ENCODE measurements at regions not wholly inside any gene's neighbourhood (a gene's known extent, or its start where the extent isn't known, plus 50 kb on each side); places are given as distances from the start of the nearest gene placed in this dataset.
"Not testable (repeated sequence)": the region's sequence is repeated elsewhere in the genome, so short reads cannot be mapped to it uniquely, and the experiment has no call there.

DNA sequence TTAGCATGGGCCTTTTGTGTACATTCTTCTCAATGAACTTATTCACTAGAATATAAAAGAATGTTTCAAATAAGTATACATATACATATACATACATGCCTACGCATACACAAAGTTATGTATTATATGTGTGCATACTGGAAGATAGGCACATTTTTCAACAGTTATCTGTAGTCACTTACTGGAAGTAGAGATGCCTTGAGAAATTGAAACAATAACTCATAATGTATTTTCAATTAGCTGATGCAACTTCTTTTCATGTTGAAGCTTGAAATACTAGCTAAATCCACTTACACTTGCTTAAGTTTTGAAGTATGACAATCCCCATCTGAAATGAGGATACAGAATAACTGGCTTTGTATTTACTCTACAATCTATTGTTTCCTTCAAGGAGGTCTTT, 469.0 kb upstream of the PTGER4 start:
- no peak for DNase-seq

GRCh38 chr5:40206030-40206429, 473.7 kb upstream of the PTGER4 start:
- no peak for DNase-seq

GRCh38 chr5:40204144-40204543, 475.6 kb upstream of the PTGER4 start:
- no peak for DNase-seq

GRCh38 chr5:40202814-40203440, 476.8 kb upstream of the PTGER4 start:
- DNase-seq: no peak

DNA sequence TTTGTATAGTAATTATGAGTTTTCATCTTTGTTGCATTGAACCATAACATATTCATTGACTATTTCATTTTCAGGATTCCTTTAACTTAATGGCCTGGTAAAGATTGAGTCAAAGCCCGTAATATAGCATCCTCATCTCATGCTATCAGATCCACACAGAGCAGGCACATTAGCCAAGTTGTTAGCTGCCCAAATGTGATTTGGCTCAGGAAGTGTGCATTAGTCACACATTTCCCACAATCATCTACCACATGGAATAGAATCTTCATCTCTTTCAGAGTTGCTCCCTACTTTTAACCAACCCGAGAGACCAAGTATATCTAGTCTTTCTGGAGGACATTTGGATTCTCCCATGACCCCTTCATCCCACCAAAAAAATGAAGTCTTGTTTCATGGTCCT, 481.0 kb upstream of the PTGER4 start:
- no peak for DNase-seq

- not testable (repeated sequence) for DNase-seq
Measured at GRCh38 chr5:40195574-40195973, 484.1 kb upstream of the PTGER4 start.

- no peak for DNase-seq
Measured at GRCh38 chr5:40191150-40191549, 488.6 kb upstream of the PTGER4 start.

GRCh38 chr5:40172721-40173120, 507.0 kb upstream of the PTGER4 start:
- DNase-seq: no peak

- DNase-seq: no peak
Measured at GRCh38 chr5:40171971-40172370, 507.7 kb upstream of the PTGER4 start.

DNA sequence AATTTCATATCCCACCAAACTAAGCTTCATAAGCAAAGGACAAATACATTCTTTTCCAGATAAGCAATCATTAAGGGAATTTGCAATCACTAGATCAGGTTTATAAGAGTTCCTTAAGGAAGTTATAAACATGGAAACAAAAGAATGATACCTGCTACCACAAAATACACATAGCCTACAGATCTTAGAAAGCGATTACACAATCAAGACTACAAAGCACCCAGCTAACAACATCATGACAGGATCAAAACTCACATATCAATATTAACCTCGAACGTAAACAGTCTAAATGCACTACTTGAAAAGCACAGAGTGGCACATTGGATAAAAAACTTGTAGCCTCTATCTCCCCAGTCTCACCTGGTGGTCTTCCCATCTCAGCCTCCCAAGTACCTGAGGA, 512.4 kb upstream of the PTGER4 start:
- DNase-seq: no peak

DNA sequence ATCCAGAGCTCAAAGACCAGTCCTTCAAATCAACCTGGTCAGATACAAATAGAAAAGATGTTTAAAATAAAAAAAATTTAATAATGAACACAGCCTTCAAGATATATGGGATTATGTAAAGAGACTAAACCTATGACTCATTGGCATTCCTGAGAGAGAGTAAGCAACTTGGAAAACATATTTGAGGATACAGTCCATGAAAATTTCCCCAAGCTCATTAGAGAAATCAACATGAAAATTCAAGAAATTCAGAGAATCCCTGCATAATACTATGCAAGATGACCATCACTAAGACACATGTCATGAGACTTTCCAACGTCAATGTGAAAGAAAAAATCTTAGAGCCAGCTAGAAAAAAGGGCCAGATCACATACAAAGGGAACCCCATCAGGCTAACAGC, 512.9 kb upstream of the PTGER4 start:
- DNase-seq: no peak

GRCh38 chr5:40165789-40166728, 513.7 kb upstream of the PTGER4 start:
- no peak for DNase-seq

- DNase-seq: no peak
Measured at GRCh38 chr5:40165106-40165788, 514.5 kb upstream of the PTGER4 start.

DNA sequence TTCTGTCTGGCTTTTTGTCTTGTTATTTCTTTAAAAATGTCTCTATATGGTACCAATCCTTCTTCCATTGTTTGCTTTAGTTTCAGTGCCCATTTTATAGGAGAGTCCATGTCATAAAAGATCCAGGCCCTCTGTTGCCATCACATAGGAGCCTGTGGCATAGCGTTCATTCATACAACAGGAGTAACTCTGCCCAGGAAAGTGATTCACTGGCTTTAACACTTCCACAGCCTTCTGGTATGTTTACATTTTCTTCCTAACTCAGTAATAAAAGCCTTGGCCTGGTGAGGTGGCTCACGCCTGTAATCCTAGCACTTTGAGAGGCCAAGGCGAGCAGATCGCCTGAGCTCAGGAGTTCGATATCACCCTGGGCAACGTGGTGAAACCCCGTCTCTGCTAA, 519.3 kb upstream of the PTGER4 start:
- no peak for DNase-seq

- DNase-seq: no peak
Measured at GRCh38 chr5:40154194-40154593, 525.5 kb upstream of the PTGER4 start.

- no peak for DNase-seq
Measured at GRCh38 chr5:40150896-40151295, 528.8 kb upstream of the PTGER4 start.

DNA sequence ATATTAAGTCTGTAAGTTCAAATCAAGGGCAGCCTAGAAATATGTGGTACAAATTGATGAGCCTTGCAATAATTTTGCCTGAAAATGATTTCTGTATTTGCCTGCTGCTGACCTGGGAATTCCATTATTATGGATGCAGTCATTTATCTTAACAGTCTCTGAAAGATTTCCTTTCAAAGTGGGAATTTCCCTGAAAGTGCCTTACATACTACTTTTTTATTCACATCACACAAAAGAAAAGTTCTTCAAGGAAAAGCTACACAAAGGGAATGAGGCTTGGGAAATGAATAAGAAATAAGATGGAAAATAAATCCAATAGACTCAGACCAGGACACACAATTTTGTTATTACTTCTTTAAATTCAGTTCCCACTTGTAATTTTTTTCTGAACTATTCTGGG, 537.8 kb upstream of the PTGER4 start:
- DNase-seq: no peak

DNA sequence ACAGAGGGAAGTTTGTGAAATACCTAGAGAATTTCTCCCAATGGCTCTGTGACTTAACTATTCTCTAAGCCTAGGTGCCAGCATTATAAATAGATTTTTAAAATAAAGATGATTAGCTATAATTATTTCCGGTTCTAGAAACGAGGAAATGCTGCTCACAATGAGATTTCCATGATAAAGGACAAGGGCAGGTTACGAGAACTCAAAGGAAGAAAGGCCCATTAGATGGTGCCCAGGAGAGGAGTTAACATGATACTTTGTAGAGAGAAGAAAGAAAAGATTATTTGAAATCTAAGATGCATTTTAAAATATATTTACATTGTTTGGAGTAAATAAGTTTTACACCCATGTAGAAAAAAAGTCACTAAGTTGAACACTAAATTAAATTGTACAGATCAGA, 538.3 kb upstream of the PTGER4 start:
- DNase-seq: no peak

- DNase-seq: no peak
Measured at GRCh38 chr5:40137223-40137622, 542.5 kb upstream of the PTGER4 start.

DNA sequence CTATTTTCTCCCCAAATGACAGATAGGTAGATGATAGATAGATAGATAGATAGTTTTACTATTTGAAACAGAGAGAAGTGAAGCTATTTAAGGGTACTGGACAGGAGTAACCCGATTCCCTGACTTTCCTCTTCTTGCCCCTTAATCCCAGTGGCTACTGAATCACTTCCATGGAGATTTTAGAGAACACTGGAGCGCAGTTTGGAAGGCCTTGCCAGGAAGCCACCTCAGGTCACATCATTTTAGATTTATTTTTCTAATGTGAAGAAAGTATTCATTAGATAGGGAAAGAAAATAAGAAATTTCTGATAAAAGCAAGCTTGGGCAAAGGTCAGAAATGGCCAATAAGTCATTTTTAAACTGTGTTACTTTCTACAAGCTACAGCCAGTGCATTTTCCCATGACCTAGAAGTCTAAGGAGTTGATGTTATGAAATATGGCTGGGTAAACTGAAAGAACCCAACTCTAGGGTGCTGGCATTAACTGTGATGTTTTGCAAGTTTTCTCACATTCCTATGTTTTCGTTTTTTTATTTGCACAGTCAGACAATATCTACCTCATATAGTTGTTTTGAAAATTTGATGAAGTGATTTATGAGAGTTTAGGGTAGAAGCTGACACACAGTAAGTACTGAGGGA, 544.7 kb upstream of the PTGER4 start:
- DNase-seq: no peak

DNA sequence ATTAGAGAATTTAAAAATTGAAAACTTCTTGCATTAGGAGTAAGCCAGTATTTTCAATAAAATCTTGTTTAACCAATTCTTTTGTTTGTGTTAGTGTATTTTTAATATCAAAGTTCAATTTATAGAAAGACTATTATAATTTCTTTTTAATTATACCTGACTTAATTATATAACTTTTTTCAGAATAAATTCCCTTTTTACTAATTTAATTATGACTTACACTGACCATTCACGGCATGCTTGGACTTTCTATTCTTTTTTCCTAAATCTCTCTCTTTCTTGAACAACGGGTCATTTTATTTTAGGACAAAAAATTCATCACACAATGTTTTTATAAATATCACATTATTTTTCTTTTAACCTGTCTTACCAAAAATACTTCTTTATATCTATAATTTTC, 555.3 kb upstream of the PTGER4 start:
- no peak for DNase-seq

- DNase-seq: no peak
Measured at GRCh38 chr5:40121236-40121635, 558.5 kb upstream of the PTGER4 start.

DNA sequence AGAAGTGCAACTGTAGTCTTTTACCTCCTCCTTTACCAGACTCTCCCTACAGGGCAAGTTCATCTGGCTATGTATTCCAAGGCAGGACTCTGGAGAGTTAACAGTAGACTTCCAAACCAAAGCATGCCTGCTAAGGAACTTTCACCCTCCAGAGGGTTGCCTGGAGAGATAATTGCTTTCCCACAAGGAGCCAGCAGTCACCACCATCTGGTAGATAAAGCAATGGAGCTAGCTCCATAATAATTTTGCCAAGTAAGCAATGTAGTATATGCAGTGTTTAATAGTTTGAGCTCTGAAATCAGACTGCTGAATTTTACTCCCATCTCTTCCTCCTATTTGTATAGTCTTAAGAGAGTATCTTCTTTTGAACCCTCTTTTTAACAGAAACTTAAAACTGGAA, 566.8 kb upstream of the PTGER4 start:
- no peak for DNase-seq
